ENCODE measurements at regions not wholly inside any gene's neighbourhood (a gene's known extent, or its start where the extent isn't known, plus 50 kb on each side); places are given as distances from the start of the nearest gene placed in this dataset.
A peak's percentile ranks its signal among the peaks of the same experiment; 100 is the strongest.

- no peak for DNase-seq (ENCODE audit: low spot score)
These were observed 67.5 kb downstream of the TMX1 start for GRCh38 chr14:51307551-51307950.

- no peak for DNase-seq (ENCODE audit: low spot score)
These were observed 68.8 kb downstream of the TMX1 start for GRCh38 chr14:51308866-51309265.

- no peak for DNase-seq (ENCODE audit: low spot score)
These were observed 70.5 kb downstream of the TMX1 start for GRCh38 chr14:51310505-51310944.

GRCh38 chr14:51314321-51315015, 74.4 kb downstream of the TMX1 start:
- no peak for DNase-seq (ENCODE audit: low spot score)

- no peak for DNase-seq (ENCODE audit: low spot score)
These were observed 77.3 kb downstream of the TMX1 start for GRCh38 chr14:51317373-51317772.

GRCh38 chr14:51318813-51319597, 79.0 kb downstream of the TMX1 start:
- DNase-seq (ENCODE audit: low spot score): no peak

- DNase-seq (ENCODE audit: low spot score): no peak
These were observed 81.0 kb downstream of the TMX1 start for GRCh38 chr14:51321036-51321435.

GRCh38 chr14:51323492-51323891, 83.4 kb downstream of the TMX1 start:
- DNase-seq (ENCODE audit: low spot score): no peak

GRCh38 chr14:51327376-51327775, 87.3 kb downstream of the TMX1 start:
- no peak for DNase-seq (ENCODE audit: low spot score)

- peak; percentile 27 for DNase-seq (ENCODE audit: low spot score)
These were observed 88.2 kb downstream of the TMX1 start for GRCh38 chr14:51328064-51328771.

GRCh38 chr14:51328772-51329353, 88.8 kb downstream of the TMX1 start:
- DNase-seq (ENCODE audit: low spot score): peak; percentile 22

GRCh38 chr14:51331486-51332367, 91.7 kb downstream of the TMX1 start:
- DNase-seq (ENCODE audit: low spot score): no peak

- DNase-seq (ENCODE audit: low spot score): no peak
These were observed 93.3 kb downstream of the TMX1 start for GRCh38 chr14:51333299-51333698.

GRCh38 chr14:51333901-51334521, 94.0 kb downstream of the TMX1 start:
- DNase-seq (ENCODE audit: low spot score): no peak

GRCh38 chr14:51334566-51334965, 94.5 kb downstream of the TMX1 start:
- DNase-seq (ENCODE audit: low spot score): no peak

GRCh38 chr14:51335531-51335930, 95.5 kb downstream of the TMX1 start:
- DNase-seq (ENCODE audit: low spot score): no peak

GRCh38 chr14:51335961-51336723, 96.1 kb downstream of the TMX1 start:
- no peak for DNase-seq (ENCODE audit: low spot score)

GRCh38 chr14:51336734-51337133, 96.7 kb downstream of the TMX1 start:
- no peak for DNase-seq (ENCODE audit: low spot score)

GRCh38 chr14:51337520-51337919, 97.5 kb downstream of the TMX1 start:
- DNase-seq (ENCODE audit: low spot score): no peak

- DNase-seq (ENCODE audit: low spot score): no peak
These were observed 101.3 kb downstream of the TMX1 start for GRCh38 chr14:51341338-51341737.

Measured in AG08396 (cell line).